NCI-H345 (cell line): ENCODE measurements at regions not wholly inside any gene's neighbourhood (a gene's known extent, or its start where the extent isn't known, plus 50 kb on each side); places are given as distances from the start of the nearest gene placed in this dataset.

ENCODE experiments used
- DNase-seq: peaks from one replicate; lab custom pipeline; 2025; lab: John Stamatoyannopoulos, UW

GRCh38 chr9:78566521-78566920 is 269.6 kb downstream of the PSAT1 start:
- no peak for DNase-seq

DNA sequence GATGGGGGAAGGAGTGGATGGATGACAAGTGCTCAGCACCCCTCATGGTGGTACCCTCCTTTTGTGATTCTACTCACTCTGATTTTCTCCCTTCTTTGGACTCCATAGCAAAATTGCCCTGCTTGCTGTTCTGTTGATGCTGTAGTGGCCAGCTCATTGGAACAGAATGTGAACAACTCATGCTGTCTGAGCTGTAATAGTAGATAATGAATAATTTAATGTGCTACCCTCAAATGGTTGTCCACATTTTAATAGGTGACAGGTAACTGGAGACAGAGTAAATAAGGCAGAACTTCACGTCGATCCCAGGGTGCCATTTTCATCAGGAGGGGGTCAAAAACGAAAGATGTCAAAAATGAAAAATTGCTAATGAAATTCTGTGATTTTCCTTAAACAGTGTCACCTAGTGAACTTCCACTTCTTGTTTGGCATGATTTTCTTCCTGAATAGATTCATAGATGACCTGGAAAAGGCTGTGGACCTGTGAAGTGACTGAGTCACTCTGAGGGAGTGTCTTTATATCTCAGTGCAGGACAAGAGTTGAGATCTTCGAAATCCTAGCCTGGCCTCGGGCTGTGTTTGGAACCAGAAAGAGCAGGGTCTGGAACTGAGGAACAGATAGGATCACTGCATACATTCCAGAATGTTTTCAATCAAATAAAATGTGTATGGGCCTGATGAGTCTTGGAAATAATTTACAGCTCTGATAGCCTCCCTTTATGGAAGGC is 270.2 kb downstream of the PSAT1 start:
- DNase-seq: no peak

DNA sequence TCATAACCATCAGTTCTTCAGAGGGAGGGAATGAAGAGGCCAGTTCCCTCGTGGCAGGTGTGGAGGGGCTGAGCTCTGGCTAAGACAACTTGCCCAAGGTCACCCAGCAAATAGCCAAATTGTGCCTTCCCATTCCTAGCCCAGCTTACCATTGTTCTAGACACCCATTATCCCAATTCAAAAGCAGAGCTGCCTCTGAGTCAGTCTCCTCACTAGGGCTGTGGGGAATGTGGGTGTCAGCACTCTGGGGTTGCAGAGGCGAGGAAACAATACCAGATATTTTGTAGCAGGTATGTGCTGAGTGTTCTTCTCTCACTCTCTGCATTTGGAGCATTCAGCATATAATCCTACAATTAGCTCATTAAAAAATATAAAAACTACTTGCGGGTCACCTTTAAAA is 270.8 kb downstream of the PSAT1 start:
- no peak for DNase-seq

DNA sequence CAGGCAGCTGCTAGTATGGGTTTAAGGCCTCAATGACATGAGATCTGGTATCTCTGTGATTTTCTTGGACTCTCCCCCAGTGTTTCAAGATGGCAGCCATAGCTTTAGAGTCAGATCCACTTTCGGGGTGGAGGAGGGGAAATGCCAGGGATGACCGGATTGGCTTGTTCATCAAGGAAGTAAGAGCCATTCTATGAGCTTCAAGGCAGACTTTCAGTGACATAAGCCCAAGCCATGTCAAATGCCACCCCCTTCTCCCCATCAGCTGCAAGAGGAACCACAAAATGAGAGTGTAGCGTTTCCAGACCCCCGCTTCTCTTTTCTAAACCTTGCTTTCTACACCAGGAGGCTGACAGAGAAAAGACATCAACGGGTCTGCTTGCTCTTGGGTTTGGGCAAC is 271.8 kb downstream of the PSAT1 start:
- DNase-seq: no peak

DNA sequence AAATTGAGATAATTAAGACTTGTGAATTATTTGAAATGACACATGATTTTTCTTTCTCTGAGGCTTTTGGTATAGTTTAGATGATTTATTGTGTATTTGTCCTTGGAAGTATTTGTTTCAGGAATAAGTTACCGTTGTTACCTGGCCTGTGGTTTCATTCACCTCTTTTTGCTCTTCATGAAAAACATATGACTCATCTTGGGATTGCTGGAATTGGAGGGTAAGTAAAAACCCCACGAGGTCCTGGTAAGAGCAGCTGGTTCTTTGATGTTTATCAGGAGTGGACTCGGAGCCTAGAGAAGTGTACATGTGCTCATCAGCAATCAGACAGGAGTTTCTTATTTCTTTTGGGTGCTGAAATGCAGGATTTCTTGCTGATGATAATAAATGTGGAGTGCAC is 275.3 kb downstream of the PSAT1 start:
- DNase-seq: no peak

GRCh38 chr9:78573205-78573604 is 276.3 kb downstream of the PSAT1 start:
- DNase-seq: no peak

DNA sequence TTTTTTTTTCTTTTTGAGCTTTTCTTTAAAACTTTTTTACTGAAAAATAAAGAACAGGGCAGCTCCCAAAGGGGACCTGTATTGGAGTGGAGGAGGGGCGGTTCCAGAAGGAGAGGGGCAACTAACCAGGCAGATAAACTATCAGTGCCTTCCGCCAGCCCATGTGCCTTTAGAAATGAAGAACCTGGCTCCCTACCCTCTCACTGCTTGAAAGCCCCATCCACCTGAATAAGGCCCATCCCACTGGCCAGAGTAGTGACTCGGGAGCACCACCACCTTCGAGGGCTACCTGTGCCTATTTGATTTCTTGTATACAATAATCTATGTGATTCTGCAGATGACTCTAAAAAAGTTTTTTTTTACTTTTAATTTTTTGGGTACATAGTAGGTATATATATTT is 276.7 kb downstream of the PSAT1 start:
- DNase-seq: no peak

GRCh38 chr9:78574354-78575045 is 277.6 kb downstream of the PSAT1 start:
- no peak for DNase-seq

GRCh38 chr9:78575081-78575480 is 278.2 kb downstream of the PSAT1 start:
- no peak for DNase-seq

DNA sequence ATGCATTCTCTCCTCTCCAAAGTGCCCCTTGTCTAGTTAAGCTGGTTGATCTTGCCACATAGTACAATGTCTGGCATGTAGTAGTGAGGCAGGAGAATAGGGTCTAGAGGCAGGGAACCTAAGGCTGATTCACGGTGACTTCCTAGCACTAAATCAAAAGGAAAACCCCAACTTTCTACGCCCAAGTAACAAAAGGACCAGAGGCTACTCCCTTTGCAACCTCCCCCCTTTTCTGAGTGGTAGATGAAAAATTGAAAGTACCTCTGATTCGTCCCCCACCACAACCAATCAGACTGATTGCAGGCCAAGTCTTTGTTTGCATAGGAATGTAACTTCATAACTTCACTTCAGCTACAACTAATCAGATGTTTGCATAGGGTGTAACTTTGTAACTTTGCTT is 278.8 kb downstream of the PSAT1 start:
- no peak for DNase-seq

- DNase-seq: no peak
Observed at GRCh38 chr9:78577156-78577906, 280.4 kb downstream of the PSAT1 start.

DNA sequence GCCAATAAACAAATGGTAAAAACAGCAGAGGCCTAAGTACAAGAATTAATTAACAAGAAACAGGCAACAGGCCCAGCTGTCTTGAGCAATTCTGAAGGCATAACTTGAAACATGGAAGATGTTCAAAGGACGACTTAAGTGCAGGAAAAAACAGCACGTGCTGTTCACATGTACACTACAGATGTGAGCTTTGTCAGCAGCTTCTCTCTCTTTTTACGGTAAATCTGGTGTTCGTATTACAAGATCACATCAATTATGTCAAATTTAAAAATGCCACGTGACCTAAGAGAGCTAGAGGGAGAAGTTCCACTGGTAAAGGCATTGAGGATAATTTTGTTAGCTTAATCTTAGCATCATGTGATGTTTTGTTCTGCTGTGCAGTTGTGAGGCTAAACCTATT is 281.1 kb downstream of the PSAT1 start:
- DNase-seq: no peak

GRCh38 chr9:78582821-78583220 is 285.9 kb downstream of the PSAT1 start:
- no peak for DNase-seq

- no peak for DNase-seq
Observed at GRCh38 chr9:78584589-78584988, 287.7 kb downstream of the PSAT1 start.

DNA sequence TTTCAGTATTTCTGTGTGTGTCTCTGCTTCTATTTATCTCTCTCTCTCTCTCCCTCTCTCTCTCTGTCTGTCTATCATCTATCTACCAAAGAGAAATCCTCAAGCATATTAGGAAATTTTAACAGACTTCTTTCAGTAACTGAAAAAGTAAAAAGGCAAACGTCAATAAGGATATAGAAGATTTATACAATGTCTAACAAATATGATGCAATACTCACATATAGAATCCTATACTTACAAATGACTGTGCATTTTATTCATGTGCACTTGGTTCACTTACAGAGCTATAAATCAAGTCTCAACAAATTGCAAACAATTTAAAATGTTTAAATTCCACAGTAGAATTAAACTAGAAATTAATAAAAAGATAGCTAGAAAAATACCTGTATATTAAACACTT is 289.0 kb downstream of the PSAT1 start:
- DNase-seq: no peak

DNA sequence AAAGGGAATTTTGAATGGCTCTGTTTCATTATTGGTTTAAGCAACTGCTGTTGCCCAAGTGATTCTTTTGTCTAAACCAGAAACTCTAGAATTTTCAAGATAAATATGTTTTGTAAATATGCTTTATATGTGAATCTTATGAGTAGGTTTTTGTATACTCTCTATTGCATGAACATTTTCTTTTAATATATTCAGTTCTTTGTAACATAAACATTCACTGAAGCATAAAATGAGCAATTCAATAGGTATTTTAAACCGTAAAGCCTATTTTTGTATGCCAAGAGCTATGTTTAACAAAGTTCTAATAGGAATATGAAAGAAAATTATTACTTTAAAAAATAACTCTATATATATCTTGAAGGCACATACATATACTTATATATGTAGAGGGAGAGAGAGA is 293.1 kb downstream of the PSAT1 start:
- no peak for DNase-seq

DNA sequence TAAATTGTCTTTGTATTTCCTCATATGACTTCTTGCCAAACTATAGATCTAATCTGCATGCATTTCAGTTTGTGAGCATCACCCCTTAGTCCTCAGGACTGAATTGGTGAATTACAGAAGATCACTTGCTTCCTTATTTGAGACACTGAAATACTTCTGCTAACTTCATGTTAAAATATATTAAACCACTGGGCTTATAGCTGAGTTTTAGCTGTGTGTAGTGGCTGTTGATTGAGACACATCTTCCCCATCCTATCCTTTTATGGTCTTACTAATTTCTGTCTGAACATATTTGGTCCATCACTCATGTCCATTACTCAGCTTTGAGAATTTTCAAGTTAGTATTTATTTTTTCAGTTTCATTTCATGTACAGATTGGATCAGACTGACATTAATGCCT is 295.9 kb downstream of the PSAT1 start:
- DNase-seq: no peak

GRCh38 chr9:78595200-78595945 is 298.4 kb downstream of the PSAT1 start:
- DNase-seq: no peak

DNA sequence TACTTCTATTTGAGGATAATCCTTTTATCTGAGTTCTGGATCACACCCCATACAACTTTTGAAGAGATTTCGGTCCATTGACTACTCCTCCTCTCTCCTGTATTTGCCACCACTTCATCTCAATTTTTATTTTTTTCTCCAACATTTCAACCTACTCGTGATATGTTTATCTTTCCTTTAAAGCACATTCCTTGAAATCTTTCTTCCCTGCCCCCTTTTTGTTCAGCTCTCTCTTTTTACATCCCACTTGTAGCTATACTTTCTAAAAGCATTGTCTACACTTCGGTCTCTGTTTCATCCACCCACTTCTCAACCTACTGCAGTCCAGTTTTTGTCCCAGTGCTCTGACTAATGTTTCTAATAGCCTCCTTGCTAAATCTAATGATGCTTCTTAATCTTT is 299.4 kb downstream of the PSAT1 start:
- DNase-seq: no peak

DNA sequence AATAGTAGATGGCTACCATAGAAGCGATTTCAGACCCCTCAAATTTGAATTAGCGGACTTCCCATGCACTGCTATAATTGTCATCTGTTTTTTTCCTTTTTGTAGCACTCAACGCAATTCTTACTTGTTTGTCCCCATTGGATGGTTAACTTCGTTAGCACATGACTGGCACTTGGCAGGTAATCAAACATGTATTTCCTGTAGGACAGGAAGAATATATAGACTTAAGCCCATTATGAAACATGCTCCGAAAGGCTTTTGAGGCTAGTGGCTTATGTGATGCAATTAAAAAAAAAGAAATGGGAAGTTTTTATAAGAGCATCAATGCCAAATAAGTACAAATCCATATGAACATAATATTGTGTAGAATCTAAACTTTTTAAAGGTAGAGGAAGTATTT is 301.2 kb downstream of the PSAT1 start:
- DNase-seq: no peak

DNA sequence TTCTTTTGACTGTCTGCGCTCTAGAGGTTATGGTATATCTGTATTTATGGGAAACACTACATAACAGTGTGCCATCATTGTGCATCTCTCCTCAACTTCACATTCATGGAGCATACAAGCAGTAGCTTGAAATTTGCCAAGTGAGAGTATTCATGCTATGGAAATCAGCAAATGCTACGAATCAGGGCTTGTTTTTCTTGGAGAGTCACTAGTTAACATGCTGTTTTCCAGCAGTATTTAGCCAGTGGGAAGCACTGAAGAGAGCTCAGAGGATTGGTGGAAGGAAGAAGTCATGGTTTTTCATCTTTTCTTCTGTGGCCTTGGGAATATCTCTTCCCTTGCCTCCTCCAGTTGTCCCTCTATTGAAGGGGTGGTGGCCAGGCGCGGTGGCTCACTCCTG is 303.0 kb downstream of the PSAT1 start:
- no peak for DNase-seq

DNA sequence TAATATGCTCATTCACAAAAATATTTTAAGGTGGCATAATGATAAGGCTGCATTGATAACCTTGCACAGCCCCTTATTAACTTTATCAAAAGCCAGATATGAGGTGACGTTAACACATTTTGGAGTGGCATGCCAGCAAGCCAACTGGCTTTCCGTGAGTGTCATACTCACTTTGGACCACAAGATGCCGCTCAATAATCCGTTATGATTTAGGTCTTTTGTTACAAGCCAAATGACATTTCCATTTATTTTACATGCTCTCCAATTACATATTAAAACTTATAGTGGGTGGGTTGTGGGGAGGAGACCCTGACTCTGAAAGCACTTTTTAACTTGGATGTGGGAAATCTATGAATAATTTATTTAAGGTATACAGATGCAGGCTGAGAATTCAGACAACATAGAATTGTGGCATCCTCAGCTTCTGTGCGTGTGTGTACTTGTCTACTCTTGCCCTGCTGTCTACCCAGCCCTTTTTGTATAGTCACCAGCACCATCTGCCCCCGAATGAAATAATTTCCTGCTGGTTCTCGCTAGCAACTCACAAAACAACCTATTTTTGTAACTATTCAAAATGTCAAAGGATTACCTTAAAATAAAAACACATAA is 305.1 kb downstream of the PSAT1 start:
- DNase-seq: peak; percentile 75
